ENCODE measurements at regions not wholly inside any gene's neighbourhood (a gene's known extent, or its start where the extent isn't known, plus 50 kb on each side); places are given as distances from the start of the nearest gene placed in this dataset.

GRCh38 chr3:40973141-40973540 lies 226.2 kb upstream of the CTNNB1 start:
- TF ChIP-seq, protein P1, sequence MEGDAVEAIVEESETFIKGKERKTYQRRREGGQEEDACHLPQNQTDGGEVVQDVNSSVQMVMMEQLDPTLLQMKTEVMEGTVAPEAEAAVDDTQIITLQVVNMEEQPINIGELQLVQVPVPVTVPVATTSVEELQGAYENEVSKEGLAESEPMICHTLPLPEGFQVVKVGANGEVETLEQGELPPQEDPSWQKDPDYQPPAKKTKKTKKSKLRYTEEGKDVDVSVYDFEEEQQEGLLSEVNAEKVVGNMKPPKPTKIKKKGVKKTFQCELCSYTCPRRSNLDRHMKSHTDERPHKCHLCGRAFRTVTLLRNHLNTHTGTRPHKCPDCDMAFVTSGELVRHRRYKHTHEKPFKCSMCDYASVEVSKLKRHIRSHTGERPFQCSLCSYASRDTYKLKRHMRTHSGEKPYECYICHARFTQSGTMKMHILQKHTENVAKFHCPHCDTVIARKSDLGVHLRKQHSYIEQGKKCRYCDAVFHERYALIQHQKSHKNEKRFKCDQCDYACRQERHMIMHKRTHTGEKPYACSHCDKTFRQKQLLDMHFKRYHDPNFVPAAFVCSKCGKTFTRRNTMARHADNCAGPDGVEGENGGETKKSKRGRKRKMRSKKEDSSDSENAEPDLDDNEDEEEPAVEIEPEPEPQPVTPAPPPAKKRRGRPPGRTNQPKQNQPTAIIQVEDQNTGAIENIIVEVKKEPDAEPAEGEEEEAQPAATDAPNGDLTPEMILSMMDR (IDR thresholded peaks at IDR 0.05) = no peak
- no peak for TF ChIP-seq EZH2 (IDR thresholded peaks at IDR 0.05)

All from neural progenitor cell (in vitro differentiated cells).